ENCODE measurements at regions not wholly inside any gene's neighbourhood (a gene's known extent, or its start where the extent isn't known, plus 50 kb on each side); places are given as distances from the start of the nearest gene placed in this dataset.
A peak's percentile ranks its signal among the peaks of the same experiment; 100 is the strongest.

DNA sequence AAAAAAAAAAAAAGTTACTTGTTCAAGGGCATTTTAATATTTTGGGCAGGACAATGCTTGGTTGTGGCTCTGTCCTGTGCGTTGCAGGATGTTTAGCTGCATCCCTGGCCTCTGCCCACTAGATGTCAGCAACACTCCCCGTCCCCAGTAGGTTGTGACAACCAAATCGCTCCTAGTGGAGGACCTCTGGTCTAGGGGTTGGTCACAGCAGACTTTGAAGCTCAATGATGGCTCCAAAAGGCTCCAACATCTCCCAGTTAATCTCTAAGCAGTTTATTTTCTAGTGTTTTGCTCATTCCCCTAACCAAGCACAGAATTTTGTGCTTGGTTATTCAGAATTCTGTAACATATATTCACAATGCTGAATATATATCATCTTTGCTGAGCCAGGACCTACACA lies 67.0 kb downstream of the CHRNA1 start:
- no peak overlapping the region for H3K9ac ChIP-seq
- H3K4me3 ChIP-seq (ENCODE audit: low read depth, low read length), result no peak overlapping the region
- no peaks in the 10 kb centered on the region for H3K27me3 ChIP-seq (ENCODE audit: control insufficient read depth, insufficient read depth, low read length)
- no peak overlapping the region for H3K4me2 ChIP-seq (ENCODE audit: low read length)
- H3K27ac ChIP-seq, result no peak overlapping the region
- peak; percentile 85 for TF ChIP-seq CTCF (IDR thresholded peaks at IDR 0.05)
- H3K4me1 ChIP-seq, result peaks cover 9% of the 10 kb centered on the region
- peak overlapping the region; percentile 51 for H2AFZ ChIP-seq
- no peaks in the 10 kb centered on the region for H3K9me3 ChIP-seq (ENCODE audit: control insufficient read depth, low read length)
- no peaks in the 10 kb centered on the region for H3K79me2 ChIP-seq
- no peaks in the 10 kb centered on the region for H3K36me3 ChIP-seq (ENCODE audit: control insufficient read depth, insufficient read depth, low read length)

- H3K4me1 ChIP-seq, result peaks cover 12% of the 10 kb centered on the region
- no peak overlapping the region for H2AFZ ChIP-seq
- H3K27ac ChIP-seq, result no peak overlapping the region
- no peaks in the 10 kb centered on the region for H3K27me3 ChIP-seq (ENCODE audit: control insufficient read depth, insufficient read depth, low read length)
- H3K79me2 ChIP-seq, result no peaks in the 10 kb centered on the region
- no peak overlapping the region for H3K4me3 ChIP-seq (ENCODE audit: low read depth, low read length)
- no peaks in the 10 kb centered on the region for H3K36me3 ChIP-seq (ENCODE audit: control insufficient read depth, insufficient read depth, low read length)
- no peaks in the 10 kb centered on the region for H3K9me3 ChIP-seq (ENCODE audit: control insufficient read depth, low read length)
- TF ChIP-seq CTCF (IDR thresholded peaks at IDR 0.05), result no peak
- no peak overlapping the region for H3K9ac ChIP-seq
- no peak overlapping the region for H3K4me2 ChIP-seq (ENCODE audit: low read length)
Measured at GRCh38 chr2:174694920-174695319, 69.4 kb downstream of the CHRNA1 start.

DNA sequence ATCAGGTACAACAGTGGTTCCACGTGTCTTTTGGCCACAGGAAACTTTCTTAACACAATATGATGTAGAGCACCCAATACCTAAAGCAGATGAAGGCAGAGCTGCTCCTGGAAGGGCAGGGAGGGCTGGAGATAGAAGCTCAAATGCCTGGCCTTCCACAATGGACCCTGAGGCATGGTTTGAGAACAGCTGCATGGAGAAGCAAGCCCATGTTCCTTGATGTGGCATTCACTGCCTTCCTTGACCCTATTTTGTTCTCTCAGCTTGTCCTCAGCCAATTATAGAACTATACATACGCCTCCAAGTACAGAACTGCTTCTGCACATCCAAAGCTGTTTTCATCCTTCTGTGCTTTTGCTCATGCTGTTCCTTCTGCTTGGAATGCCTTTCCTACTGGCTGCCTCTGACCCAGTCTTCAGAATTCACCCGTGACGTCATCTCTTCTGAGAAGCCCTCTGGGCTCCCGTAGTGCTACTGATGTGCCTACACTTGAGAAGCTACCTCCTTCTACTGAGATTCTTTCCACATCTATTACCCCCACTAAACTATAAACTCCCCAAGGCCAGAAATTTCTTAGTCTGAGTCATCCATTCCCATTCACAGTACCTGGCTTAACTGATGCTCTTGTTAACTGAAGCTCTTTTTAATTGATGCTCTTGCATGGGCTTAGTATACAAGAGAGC lies 69.9 kb downstream of the CHRNA1 start:
- H3K79me2 ChIP-seq, result no peaks in the 10 kb centered on the region
- H2AFZ ChIP-seq, result no peak overlapping the region
- H3K36me3 ChIP-seq (ENCODE audit: control insufficient read depth, insufficient read depth, low read length), result no peaks in the 10 kb centered on the region
- no peak overlapping the region for H3K4me3 ChIP-seq (ENCODE audit: low read depth, low read length)
- H3K4me2 ChIP-seq (ENCODE audit: low read length), result no peak overlapping the region
- TF ChIP-seq CTCF (IDR thresholded peaks at IDR 0.05), result no peak
- no peaks in the 10 kb centered on the region for H3K27me3 ChIP-seq (ENCODE audit: control insufficient read depth, insufficient read depth, low read length)
- no peak overlapping the region for H3K9ac ChIP-seq
- no peaks in the 10 kb centered on the region for H3K9me3 ChIP-seq (ENCODE audit: control insufficient read depth, low read length)
- H3K27ac ChIP-seq, result no peak overlapping the region
- peaks cover 12% of the 10 kb centered on the region for H3K4me1 ChIP-seq

- H3K79me2 ChIP-seq, result no peaks in the 10 kb centered on the region
- no peak overlapping the region for H3K4me2 ChIP-seq (ENCODE audit: low read length)
- H3K36me3 ChIP-seq (ENCODE audit: control insufficient read depth, insufficient read depth, low read length), result no peaks in the 10 kb centered on the region
- H3K27me3 ChIP-seq (ENCODE audit: control insufficient read depth, insufficient read depth, low read length), result no peaks in the 10 kb centered on the region
- no peak for TF ChIP-seq CTCF (IDR thresholded peaks at IDR 0.05)
- no peak overlapping the region for H3K9ac ChIP-seq
- H3K4me1 ChIP-seq, result peaks cover 12% of the 10 kb centered on the region
- no peaks in the 10 kb centered on the region for H3K9me3 ChIP-seq (ENCODE audit: control insufficient read depth, low read length)
- H3K27ac ChIP-seq, result no peak overlapping the region
- H2AFZ ChIP-seq, result no peak overlapping the region
- H3K4me3 ChIP-seq (ENCODE audit: low read depth, low read length), result no peak overlapping the region
Measured at GRCh38 chr2:174693344-174693743, 70.9 kb downstream of the CHRNA1 start.

DNA sequence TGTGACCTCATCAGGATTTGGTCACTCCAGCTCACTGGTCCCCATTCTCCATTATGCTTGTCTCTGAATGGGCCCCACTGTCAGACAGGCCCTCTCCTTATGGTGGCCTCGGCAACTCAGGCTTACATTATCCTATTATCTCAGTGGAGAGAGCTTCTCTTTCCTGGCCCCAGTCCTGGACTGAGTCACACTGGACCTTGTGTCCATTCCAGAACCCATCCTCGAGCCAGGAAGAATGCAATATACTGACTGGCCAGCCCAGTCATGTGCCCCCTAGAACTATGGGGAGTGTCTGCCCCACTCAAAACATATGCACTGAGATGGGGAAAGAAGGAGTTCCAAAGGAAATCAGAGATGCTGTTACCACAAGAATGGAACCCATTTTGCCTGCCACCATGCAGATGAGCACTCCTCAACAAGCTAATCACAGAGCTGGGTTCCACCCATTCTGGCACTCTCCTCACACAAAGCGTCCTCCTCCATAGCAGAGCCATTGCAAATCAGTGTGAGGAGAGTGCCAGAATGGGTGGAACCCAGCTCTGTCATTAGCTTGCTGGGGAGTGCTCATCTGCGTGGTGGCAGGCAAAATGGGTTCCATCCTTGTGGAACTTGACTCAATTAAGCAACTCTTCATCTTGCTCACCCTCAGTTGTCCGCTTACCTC lies 71.9 kb downstream of the CHRNA1 start:
- Histone ChIP-seq H3K79me2 (no peaks in the 10 kb centered on the region), H3K36me3 (ENCODE audit: control insufficient read depth, insufficient read depth, low read length) (no peaks in the 10 kb centered on the region), H3K27ac (no peak overlapping the region), H3K9me3 (ENCODE audit: control insufficient read depth, low read length) (no peaks in the 10 kb centered on the region), H3K27me3 (ENCODE audit: control insufficient read depth, insufficient read depth, low read length) (no peaks in the 10 kb centered on the region), H3K4me1 (peaks cover 12% of the 10 kb centered on the region), H2AFZ (no peak overlapping the region), H3K4me2 (ENCODE audit: low read length) (no peak overlapping the region), H3K9ac (no peak overlapping the region), H3K4me3 (ENCODE audit: low read depth, low read length) (no peak overlapping the region)
- no peak for TF ChIP-seq CTCF (IDR thresholded peaks at IDR 0.05)

Data from parathyroid adenoma (tissue), 2 donors.